WI38 (cell line): ENCODE measurements at regions not wholly inside any gene's neighbourhood (a gene's known extent, or its start where the extent isn't known, plus 50 kb on each side); places are given as distances from the start of the nearest gene placed in this dataset.

Experiments used
- H3K4me3 ChIP-seq: 2 replicates; pipeline ENCODE4 v1.5.1; 2011; ENCODE audit warnings: low read depth, mild to moderate bottlenecking, control low read depth, low read length
- TF ChIP-seq, protein P1 (sequence below): IDR thresholded peaks from 2 replicates; pipeline ENCODE4 v1.5.1; 2012; ENCODE audit warnings: low read depth, mild to moderate bottlenecking, control low read depth, low read length

DNA sequence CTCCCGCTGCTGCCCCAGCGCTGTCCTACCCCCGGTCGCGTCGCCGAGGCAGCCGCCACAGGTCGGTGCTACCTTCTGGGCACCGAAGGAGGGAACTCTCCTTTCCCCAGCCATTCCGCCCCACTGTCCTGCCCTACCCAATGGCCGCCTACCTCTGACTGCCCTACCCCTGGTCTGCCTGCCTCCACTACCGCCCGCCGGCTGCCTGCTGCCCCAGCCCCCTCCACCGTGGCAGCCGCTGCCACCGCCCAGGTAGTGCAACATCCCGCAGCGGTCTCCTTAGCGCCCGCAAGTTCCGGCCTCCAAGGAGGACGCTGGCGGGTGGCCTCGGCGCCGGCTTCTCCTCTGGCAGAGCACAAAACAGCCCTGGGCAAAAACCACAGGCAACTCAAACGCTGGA, 1303.1 kb downstream of the UQCRFS1 start:
- no peak overlapping the region for H3K4me3 ChIP-seq

DNA sequence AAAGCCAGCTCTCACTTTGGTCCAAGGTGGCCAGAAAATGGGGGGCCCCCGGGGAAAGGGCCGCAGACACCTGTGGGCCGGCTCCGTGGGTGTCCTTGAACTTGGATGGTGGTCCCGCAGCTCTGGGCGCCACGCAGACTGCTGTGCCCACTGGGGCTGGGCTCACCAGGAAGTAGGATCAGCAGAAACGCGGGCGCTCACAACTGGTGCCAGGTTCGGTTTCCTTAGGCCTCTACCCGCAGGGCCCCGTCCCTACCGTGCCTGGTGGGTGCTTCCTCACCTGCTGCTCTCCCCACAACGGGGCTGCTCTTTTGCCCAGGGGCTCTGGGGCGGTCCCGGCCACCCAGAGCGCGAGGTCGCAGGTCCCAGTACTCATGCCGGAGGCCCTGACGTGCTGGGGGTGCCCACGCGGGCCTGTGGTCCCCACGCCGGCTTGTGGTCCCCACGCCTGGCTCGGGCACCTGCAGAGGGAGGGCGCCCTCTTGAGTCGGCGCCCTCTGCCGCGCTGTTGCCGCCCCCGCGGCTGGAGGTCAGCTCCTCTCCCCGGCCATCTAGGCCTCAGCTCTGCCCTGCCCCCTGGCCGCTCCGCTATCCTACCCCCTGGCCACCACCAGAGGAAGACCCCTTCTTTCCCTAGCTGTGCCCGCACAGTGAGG, 1303.6 kb downstream of the UQCRFS1 start:
- TF ChIP-seq, protein P1, sequence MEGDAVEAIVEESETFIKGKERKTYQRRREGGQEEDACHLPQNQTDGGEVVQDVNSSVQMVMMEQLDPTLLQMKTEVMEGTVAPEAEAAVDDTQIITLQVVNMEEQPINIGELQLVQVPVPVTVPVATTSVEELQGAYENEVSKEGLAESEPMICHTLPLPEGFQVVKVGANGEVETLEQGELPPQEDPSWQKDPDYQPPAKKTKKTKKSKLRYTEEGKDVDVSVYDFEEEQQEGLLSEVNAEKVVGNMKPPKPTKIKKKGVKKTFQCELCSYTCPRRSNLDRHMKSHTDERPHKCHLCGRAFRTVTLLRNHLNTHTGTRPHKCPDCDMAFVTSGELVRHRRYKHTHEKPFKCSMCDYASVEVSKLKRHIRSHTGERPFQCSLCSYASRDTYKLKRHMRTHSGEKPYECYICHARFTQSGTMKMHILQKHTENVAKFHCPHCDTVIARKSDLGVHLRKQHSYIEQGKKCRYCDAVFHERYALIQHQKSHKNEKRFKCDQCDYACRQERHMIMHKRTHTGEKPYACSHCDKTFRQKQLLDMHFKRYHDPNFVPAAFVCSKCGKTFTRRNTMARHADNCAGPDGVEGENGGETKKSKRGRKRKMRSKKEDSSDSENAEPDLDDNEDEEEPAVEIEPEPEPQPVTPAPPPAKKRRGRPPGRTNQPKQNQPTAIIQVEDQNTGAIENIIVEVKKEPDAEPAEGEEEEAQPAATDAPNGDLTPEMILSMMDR: no peak
- H3K4me3 ChIP-seq: no peak overlapping the region

More for the DNA sequence above, 1303.1 kb downstream of the UQCRFS1 start:
- TF ChIP-seq, protein P1: no peak

DNA sequence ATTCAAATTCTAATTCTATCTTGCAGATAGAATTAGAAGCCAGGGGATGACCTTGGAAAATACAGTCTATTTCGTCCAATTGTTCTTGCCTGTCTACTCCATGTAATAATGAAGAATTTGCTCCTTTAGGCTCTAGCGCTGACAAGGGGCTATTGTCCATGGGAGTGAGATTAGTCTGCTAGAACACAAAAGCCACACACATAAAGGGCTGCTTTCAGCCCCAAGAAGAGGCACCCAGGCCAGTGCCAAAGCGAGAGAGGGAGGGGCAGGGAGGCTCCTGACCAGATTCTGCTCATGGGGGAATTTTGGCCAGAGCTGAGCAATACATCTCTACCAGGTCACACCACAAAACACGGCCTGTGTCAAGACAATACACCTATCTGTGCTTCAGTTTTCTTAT, 1306.9 kb downstream of the UQCRFS1 start:
- TF ChIP-seq, protein P1: no peak
- no peak overlapping the region for H3K4me3 ChIP-seq

DNA sequence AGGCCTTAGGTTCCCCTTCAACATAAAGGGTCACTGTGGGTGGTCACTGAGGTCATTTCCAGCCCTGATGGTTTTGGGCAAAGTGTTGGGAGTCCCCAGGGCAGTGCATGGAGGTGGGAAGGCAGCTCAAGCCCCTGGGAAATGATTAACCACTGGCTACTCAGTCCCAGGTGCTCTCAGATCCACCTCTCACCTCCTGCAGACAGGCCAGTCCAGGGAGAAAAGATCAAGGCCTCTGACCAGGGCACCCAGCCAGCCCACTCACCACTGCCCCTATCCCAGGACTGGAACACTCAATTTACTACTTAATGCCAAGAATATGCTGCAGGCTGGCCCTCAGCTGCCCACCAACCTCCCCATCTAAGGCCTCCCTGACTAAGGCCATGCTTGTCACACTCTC, 1307.9 kb downstream of the UQCRFS1 start:
- H3K4me3 ChIP-seq: no peak overlapping the region
- TF ChIP-seq, protein P1: no peak

DNA sequence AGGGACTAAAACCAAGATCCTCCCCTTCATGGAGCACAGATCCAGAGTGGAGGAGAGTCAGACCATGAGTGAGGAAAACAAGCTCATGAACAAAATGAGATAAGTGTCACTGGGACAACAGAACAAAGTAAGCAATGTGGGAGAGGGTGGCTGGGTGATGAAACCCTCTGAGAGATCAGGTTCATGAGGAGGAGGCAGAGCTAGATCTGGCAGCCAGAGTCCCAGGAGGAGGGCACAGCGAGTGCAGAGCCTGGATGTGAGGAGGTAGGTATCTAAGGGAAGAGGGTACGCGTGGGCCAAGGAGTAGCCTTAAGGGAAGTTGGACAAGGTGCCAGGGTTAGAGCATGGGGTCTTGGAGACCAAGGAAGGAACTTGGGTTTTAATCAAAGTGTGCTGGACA, 1311.9 kb downstream of the UQCRFS1 start:
- H3K4me3 ChIP-seq: no peak overlapping the region
- TF ChIP-seq, protein P1: no peak

DNA sequence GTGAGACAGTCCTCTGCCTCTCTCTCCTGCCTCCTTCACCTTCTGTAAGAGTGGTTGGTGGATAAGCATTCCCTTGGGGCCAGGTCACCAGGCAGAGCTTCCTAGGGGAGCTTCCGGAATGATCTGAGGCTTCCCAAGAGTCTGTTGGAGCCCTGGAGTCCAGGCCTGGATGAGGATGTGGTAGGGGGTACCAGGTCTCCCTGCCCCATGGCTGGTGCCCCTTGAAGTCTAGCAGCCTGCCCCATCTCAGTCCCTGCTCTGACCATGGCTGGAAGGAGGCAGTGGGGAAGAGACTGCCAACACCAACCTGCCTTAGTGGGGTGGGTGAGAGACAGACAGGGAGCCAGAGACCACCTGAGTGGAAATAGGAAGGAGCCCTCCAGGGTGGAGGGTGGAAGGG, 1316.9 kb downstream of the UQCRFS1 start:
- no peak overlapping the region for H3K4me3 ChIP-seq
- TF ChIP-seq, protein P1: no peak

DNA sequence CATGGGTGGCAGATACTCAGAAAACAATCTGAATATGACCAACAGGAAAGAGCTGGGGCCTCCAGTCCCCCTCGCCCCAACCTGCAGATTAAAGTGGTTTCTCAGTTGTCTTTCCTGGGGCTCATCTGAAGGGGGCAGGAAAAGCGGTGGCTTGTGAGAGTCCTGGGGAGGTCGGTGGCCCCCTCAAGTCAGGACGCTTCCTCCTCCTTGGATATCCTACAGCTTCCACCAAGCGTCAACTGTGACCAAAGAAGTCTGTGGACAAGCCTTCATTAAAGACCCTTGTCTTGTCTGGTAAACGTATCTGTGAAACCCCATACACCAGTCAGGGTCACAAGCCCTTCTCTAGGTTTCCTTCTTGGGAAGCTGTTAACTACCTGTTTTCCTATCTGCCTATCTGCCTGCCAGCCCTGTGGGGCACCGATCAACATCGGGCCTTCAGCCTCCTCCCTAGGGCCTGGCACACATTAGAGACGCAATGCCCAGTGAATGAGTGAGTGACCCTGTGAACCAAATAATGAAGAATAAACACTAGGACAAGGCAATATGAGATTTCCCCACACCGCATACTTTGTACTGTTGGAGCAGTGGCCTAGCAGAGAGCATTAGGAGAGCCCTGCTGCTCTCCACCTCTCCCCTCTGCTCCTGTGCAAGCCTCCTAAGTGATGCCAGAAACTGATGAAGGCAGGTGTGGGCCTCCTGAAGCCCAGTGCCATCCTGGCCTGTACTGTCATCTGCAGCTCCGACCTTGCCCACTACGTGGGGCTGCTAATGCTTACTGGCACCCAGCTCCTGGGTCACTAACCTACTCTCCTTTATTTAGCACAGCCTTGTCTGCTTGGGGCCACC, 1317.8 kb downstream of the UQCRFS1 start:
- TF ChIP-seq, protein P1: no peak
- H3K4me3 ChIP-seq: no peak overlapping the region
